Neural cell (in vitro differentiated cells): ENCODE measurements at regions not wholly inside any gene's neighbourhood (a gene's known extent, or its start where the extent isn't known, plus 50 kb on each side); places are given as distances from the start of the nearest gene placed in this dataset.
"Not testable (repeated sequence)": the region's sequence is repeated elsewhere in the genome, so short reads cannot be mapped to it uniquely, and the experiment has no call there.

Experiments used
- H2AFZ ChIP-seq: fragments of 200-600, 300-800 bp; sonication (generic), shearing (Covaris generic); 2 replicates; pipeline ENCODE4 v1.6.0; 2014; ENCODE audit warnings: low read depth, mild to moderate bottlenecking, antibody characterized with exemption, low read length, moderate library complexity
- H3F3A ChIP-seq: fragments of 200-600 bp; shearing (Covaris generic); 2 replicates; pipeline ENCODE4 v1.6.1; 2016; ENCODE audit warnings: mild to moderate bottlenecking, moderate library complexity, mixed read lengths, antibody characterized with exemption, low read length; ENCODE audit not compliant: insufficient read depth, poor library complexity, severe bottlenecking
- H3K27ac ChIP-seq: fragments of 200-600, 300-800 bp; sonication (generic), shearing (Covaris generic); 2 replicates; pipeline ENCODE4 v1.5.1; 2014; ENCODE audit warnings: mild to moderate bottlenecking, low read length, moderate library complexity
- H3K27me3 ChIP-seq: fragments of 300-800, 200-600 bp; sonication (generic), shearing (Covaris generic); 2 replicates; pipeline ENCODE4 v1.6.0; 2014; ENCODE audit warnings: mild to moderate bottlenecking, low read depth, low read length, moderate library complexity; ENCODE audit not compliant: insufficient read depth
- H3K36me3 ChIP-seq: fragments of 300-800, 200-600 bp; sonication (generic), shearing (Covaris generic); 2 replicates; pipeline ENCODE4 v1.5.1; 2014; ENCODE audit warnings: mild to moderate bottlenecking, antibody characterized with exemption, low read length, moderate library complexity; ENCODE audit not compliant: insufficient read depth
- H3K4me2 ChIP-seq: fragments of 300-800, 200-600 bp; sonication (generic), shearing (Covaris generic); 2 replicates; pipeline ENCODE4 v1.6.0; 2014; ENCODE audit warnings: mild to moderate bottlenecking, low read length
- H3K4me3 ChIP-seq: fragments of 300-800, 200-600 bp; sonication (generic), shearing (Covaris generic); 2 replicates; pipeline ENCODE4 v1.5.1; 2014; ENCODE audit warnings: mild to moderate bottlenecking, low read length, moderate library complexity
- H3K79me2 ChIP-seq: fragments of 200-600 bp; shearing (Covaris generic); replicated peaks from 2 replicates; pipeline ENCODE4 v1.6.0; 2014; ENCODE audit warnings: mild to moderate bottlenecking, low read length, moderate library complexity; ENCODE audit not compliant: insufficient read depth
- H3K9ac ChIP-seq: fragments of 300-800, 200-600 bp; sonication (generic), shearing (Covaris generic); 2 replicates; pipeline ENCODE4 v1.6.1; 2016; ENCODE audit warnings: mild to moderate bottlenecking, low read length, mixed read lengths
- H3K9me2 ChIP-seq: fragments of 200-600 bp; shearing (Covaris generic); 2 replicates; pipeline ENCODE4 v1.6.1; 2016; ENCODE audit warnings: mild to moderate bottlenecking, low read length, mixed read lengths; ENCODE audit not compliant: insufficient read depth
- H3K9me3 ChIP-seq: fragments of 200-600, 300-800 bp; sonication (generic), shearing (Covaris generic); 2 replicates; pipeline ENCODE4 v1.6.1; 2016; ENCODE audit warnings: mild to moderate bottlenecking, mixed run types, low read length, moderate library complexity, mixed read lengths
- H4K20me1 ChIP-seq: fragments of 200-600 bp; shearing (Covaris generic); 2 replicates; pipeline ENCODE4 v1.6.1; 2016; ENCODE audit warnings: mild to moderate bottlenecking, mixed run types; ENCODE audit not compliant: insufficient read depth
- CTCF ChIP-seq: fragments of 450-650 bp; IDR thresholded peaks from 2 replicates; pipeline ENCODE4 v1.5.1; 2014; ENCODE audit warnings: antibody characterized with exemption, mild to moderate bottlenecking, moderate library complexity; ENCODE audit not compliant: poor library complexity, severe bottlenecking
- EP300 ChIP-seq: fragments of 450-650 bp; conservative IDR thresholded peaks from 2 replicates; pipeline ENCODE4 v1.6.1; 2014; ENCODE audit warnings: antibody characterized with exemption, mild to moderate bottlenecking, moderate library complexity; ENCODE audit not compliant: poor library complexity, severe bottlenecking
- EZH2 ChIP-seq: fragments of 200-600, 300-800 bp; shearing (Covaris generic), sonication (generic); IDR thresholded peaks from 2 replicates; pipeline ENCODE4 v1.6.1; 2014; ENCODE audit warnings: antibody characterized with exemption, low read length, borderline replicate concordance, mild to moderate bottlenecking; ENCODE audit not compliant: insufficient read depth, poor library complexity, severe bottlenecking
- MXI1 ChIP-seq: fragments of 450-650 bp; conservative IDR thresholded peaks from 2 replicates; pipeline ENCODE4 v1.6.1; 2014; ENCODE audit warnings: antibody characterized with exemption, mild to moderate bottlenecking; ENCODE audit not compliant: poor library complexity, severe bottlenecking
- POLR2AphosphoS5 ChIP-seq: IDR thresholded peaks from 2 replicates; pipeline ENCODE4 v1.6.1; 2012
- RAD21 ChIP-seq: fragments of 450-650 bp; conservative IDR thresholded peaks from 2 replicates; pipeline ENCODE4 v1.6.1; 2014; ENCODE audit warnings: antibody characterized with exemption, mild to moderate bottlenecking, moderate library complexity
- SMC3 ChIP-seq: fragments of 450-650 bp; conservative IDR thresholded peaks from 2 replicates; pipeline ENCODE4 v1.6.1; 2014; ENCODE audit warnings: antibody characterized with exemption, mild to moderate bottlenecking, moderate library complexity; ENCODE audit not compliant: poor library complexity
- TAF1 ChIP-seq: IDR thresholded peaks from 2 replicates; pipeline ENCODE4 v1.6.1; 2012; ENCODE audit warnings: low read depth
- TF ChIP-seq, protein P1 (sequence below): IDR thresholded peaks from 2 replicates; pipeline ENCODE4 v1.6.1; 2012; ENCODE audit warnings: borderline replicate concordance

GRCh38 chr3:143914257-143914656 lies 57.4 kb upstream of the DIPK2A start:
- no peaks in the 10 kb centered on the region for H3K9me3 ChIP-seq
- no peaks in the 10 kb centered on the region for H3K36me3 ChIP-seq
- no peaks in the 10 kb centered on the region for H3K9me2 ChIP-seq
- no peaks in the 10 kb centered on the region for H4K20me1 ChIP-seq
- H3K9ac ChIP-seq: no peak overlapping the region
- no peaks in the 10 kb centered on the region for H3K27me3 ChIP-seq
- no peak overlapping the region for H3K27ac ChIP-seq
- no peak overlapping the region for H2AFZ ChIP-seq
- no peak overlapping the region for H3K4me2 ChIP-seq
- no peaks in the 10 kb centered on the region for H3K79me2 ChIP-seq
- H3K4me3 ChIP-seq: no peak overlapping the region
- H3F3A ChIP-seq: no peaks in the 10 kb centered on the region
- TF ChIP-seq, protein P1, sequence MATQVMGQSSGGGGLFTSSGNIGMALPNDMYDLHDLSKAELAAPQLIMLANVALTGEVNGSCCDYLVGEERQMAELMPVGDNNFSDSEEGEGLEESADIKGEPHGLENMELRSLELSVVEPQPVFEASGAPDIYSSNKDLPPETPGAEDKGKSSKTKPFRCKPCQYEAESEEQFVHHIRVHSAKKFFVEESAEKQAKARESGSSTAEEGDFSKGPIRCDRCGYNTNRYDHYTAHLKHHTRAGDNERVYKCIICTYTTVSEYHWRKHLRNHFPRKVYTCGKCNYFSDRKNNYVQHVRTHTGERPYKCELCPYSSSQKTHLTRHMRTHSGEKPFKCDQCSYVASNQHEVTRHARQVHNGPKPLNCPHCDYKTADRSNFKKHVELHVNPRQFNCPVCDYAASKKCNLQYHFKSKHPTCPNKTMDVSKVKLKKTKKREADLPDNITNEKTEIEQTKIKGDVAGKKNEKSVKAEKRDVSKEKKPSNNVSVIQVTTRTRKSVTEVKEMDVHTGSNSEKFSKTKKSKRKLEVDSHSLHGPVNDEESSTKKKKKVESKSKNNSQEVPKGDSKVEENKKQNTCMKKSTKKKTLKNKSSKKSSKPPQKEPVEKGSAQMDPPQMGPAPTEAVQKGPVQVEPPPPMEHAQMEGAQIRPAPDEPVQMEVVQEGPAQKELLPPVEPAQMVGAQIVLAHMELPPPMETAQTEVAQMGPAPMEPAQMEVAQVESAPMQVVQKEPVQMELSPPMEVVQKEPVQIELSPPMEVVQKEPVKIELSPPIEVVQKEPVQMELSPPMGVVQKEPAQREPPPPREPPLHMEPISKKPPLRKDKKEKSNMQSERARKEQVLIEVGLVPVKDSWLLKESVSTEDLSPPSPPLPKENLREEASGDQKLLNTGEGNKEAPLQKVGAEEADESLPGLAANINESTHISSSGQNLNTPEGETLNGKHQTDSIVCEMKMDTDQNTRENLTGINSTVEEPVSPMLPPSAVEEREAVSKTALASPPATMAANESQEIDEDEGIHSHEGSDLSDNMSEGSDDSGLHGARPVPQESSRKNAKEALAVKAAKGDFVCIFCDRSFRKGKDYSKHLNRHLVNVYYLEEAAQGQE: no peak
- TF ChIP-seq TAF1 (no peak), RAD21 (no peak), EZH2 (no peak), POLR2AphosphoS5 (no peak), MXI1 (no peak), EP300 (no peak), CTCF (no peak), SMC3 (no peak)

GRCh38 chr3:143918848-143919247 lies 52.8 kb upstream of the DIPK2A start:
- no peak overlapping the region for H3K4me3 ChIP-seq
- TF ChIP-seq POLR2AphosphoS5: no peak
- H3K4me2 ChIP-seq: no peak overlapping the region
- no peaks in the 10 kb centered on the region for H3K36me3 ChIP-seq
- no peak overlapping the region for H2AFZ ChIP-seq
- no peaks in the 10 kb centered on the region for H3F3A ChIP-seq
- no peak overlapping the region for H3K9ac ChIP-seq
- H3K27me3 ChIP-seq: no peaks in the 10 kb centered on the region
- H3K27ac ChIP-seq: no peak overlapping the region
- no peaks in the 10 kb centered on the region for H4K20me1 ChIP-seq
- H3K9me3 ChIP-seq: no peaks in the 10 kb centered on the region
- no peaks in the 10 kb centered on the region for H3K9me2 ChIP-seq
- no peaks in the 10 kb centered on the region for H3K79me2 ChIP-seq

DNA sequence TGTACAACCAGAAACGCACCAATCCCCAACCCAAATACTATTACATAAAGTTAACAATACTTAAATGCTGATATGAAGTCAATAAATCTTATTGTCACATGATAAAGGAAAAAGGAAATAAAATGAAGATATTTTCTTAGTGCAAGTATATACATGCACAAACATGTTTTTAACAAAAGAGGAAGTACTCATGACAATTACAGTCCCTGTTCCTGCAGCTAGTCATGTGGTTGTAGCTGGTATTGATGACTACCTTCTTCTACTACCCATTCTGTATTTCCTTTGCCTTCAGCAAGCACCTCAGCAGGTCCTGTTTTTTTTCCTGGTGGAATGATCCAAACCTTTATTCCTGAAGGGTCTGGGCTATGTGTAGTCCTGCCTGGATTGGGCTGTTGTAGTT lies 50.4 kb upstream of the DIPK2A start:
- not testable (repeated sequence) for H3K27ac ChIP-seq, H3K27me3 ChIP-seq, H2AFZ ChIP-seq, H3F3A ChIP-seq, H3K9me2 ChIP-seq, H3K9me3 ChIP-seq, H3K9ac ChIP-seq, H3K36me3 ChIP-seq, H3K79me2 ChIP-seq, H3K4me2 ChIP-seq, H4K20me1 ChIP-seq, H3K4me3 ChIP-seq
